Esophagus squamous epithelium (tissue), 4 donors: ENCODE measurements at regions not wholly inside any gene's neighbourhood (a gene's known extent, or its start where the extent isn't known, plus 50 kb on each side); places are given as distances from the start of the nearest gene placed in this dataset.

Experiments
- CTCF ChIP-seq, 6 experiments: fragments of 450-650 bp in 4 of 6; fragments of 200-600 bp in 2 of 6; sonication (generic) in 2 of 6; IDR thresholded peaks; one replicate each; pipeline ENCODE4 v1.5.1; 2016 to 2019; ENCODE audit warnings: antibody characterized with exemption in 6 of 6, mild to moderate bottlenecking in 4 of 6, moderate library complexity in 4 of 6
- POLR2A ChIP-seq, 4 donors: fragments of 450-650 bp; IDR thresholded peaks; one replicate each; pipeline ENCODE4 v1.6.1; 2017; ENCODE audit warnings: antibody characterized with exemption in 4 of 4, mild to moderate bottlenecking in 4 of 4, moderate library complexity in 3 of 4

GRCh38 chr12:84492351-84492883 is 420.2 kb downstream of the SLC6A15 start:
- TF ChIP-seq CTCF (IDR thresholded peaks at IDR 0.05) (no peak), POLR2A (IDR thresholded peaks at IDR 0.05) (no peak)
